ENCODE measurements at regions not wholly inside any gene's neighbourhood (a gene's known extent, or its start where the extent isn't known, plus 50 kb on each side); places are given as distances from the start of the nearest gene placed in this dataset.

DNA sequence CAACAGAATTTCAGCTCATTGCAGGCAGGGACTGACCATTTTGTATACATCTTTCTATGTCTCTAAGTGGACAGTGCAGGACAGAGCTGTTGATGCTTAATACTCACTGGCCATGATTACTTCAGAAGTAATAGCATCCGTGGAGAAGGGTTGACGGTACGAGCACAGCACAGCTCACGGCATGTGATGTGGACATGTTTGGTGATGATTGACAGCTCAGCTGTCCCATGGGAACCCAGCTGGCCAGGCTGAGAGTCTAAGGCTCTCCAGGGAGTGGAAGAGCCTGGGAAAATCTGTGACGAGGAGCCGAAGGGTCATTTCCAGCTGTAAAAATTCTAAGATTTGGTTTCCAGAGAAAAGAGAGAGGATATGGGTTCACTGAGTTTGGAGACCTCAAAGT lies 198.2 kb downstream of the SNX19 start:
- H3K4me1 Mint-ChIP-seq = no peaks in the 10 kb centered on the region
- H3K27ac Mint-ChIP-seq = no peak overlapping the region
- no peaks in the 10 kb centered on the region for H3K9me3 ChIP-seq (ENCODE audit: control insufficient read depth, low read length, poor library complexity, severe bottlenecking)
- ATAC-seq (no peak), DNase-seq (no peak)
- H3K4me3 Mint-ChIP-seq = no peak overlapping the region
- H3K36me3 Mint-ChIP-seq (ENCODE audit: low read depth) = no peaks in the 10 kb centered on the region
- peaks cover 36% of the 10 kb centered on the region for H3K27me3 Mint-ChIP-seq

DNA sequence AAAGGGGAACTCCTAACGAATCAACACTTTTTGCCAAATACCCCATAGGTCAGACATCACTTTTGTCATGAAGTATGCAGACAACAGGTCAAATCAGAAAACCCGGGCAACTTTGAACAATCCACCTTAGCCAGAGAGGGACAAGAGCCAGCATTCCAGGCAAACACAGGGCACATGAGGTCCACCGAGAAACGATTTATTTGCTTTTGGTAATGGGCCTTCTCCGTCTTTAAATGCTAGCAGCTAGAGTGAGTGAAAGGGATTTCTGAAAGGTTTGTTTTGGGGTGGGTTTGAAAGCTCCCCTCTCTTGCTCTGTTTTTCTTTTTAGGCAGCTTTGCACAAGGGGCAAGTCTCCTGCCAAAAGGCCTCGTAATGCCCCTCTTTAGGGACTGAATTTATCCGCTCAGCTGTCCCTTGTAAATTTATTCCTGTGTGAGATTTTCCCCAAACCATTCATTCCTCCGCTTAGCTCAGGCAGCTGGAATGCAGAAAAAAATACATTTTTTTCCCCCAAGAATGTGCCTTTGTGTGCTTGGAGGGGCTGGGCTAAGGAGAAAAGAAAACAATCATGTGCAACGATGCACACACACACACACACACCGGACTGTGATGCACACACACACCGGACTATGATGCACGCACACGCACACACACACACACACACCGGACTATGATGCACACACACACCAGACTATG lies 196.9 kb downstream of the SNX19 start:
- no peak overlapping the region for H3K4me3 Mint-ChIP-seq
- H3K27ac Mint-ChIP-seq = no peak overlapping the region
- no peak for DNase-seq
- H3K4me1 Mint-ChIP-seq = no peaks in the 10 kb centered on the region
- ATAC-seq = no peak
- no peaks in the 10 kb centered on the region for H3K9me3 ChIP-seq (ENCODE audit: control insufficient read depth, low read length, poor library complexity, severe bottlenecking)
- peaks cover 42% of the 10 kb centered on the region for H3K27me3 Mint-ChIP-seq
- no peaks in the 10 kb centered on the region for H3K36me3 Mint-ChIP-seq (ENCODE audit: low read depth)

DNA sequence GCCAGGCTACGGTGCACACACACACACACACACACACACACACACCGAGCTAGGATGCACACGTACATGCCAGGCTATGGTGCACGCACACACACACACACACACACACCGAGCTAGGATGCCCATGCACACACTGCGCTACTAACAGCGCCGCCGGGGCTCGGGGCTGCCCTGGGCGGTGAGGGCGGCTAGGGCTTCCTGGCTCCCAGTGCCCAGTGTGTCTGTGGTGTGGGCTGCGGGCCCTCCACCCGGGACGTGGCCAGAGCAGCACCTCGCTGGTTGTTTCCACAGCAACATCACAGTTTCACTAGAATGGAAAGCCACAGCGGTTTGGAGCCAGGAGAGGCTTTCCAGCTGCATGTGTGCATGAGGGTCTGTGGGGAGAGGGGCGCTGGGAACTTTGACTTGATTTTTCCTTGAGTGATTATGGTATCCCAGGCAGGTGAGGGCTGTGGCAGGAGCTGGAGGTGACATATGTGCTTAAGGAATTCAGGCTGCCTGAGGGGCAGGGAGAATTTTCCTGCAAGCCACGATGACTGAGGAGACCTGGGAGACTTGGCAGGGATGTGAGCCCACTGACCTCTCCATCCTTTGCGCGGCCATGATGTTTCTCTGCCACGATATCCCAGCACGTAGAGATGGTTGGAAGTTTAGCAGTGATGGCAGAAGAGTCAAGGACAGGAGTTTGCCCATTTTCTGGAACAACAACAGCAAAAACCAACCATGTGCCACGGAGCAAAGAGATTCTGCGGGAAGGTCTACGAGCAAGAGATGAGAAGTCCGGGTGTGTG lies 195.9 kb downstream of the SNX19 start:
- H3K36me3 Mint-ChIP-seq (ENCODE audit: low read depth) = no peaks in the 10 kb centered on the region
- DNase-seq (no peak), ATAC-seq (no peak)
- H3K4me3 Mint-ChIP-seq = no peak overlapping the region
- H3K9me3 ChIP-seq (ENCODE audit: control insufficient read depth, low read length, poor library complexity, severe bottlenecking) = no peaks in the 10 kb centered on the region
- no peak overlapping the region for H3K27ac Mint-ChIP-seq
- peaks cover 34% of the 10 kb centered on the region for H3K27me3 Mint-ChIP-seq
- no peaks in the 10 kb centered on the region for H3K4me1 Mint-ChIP-seq

DNA sequence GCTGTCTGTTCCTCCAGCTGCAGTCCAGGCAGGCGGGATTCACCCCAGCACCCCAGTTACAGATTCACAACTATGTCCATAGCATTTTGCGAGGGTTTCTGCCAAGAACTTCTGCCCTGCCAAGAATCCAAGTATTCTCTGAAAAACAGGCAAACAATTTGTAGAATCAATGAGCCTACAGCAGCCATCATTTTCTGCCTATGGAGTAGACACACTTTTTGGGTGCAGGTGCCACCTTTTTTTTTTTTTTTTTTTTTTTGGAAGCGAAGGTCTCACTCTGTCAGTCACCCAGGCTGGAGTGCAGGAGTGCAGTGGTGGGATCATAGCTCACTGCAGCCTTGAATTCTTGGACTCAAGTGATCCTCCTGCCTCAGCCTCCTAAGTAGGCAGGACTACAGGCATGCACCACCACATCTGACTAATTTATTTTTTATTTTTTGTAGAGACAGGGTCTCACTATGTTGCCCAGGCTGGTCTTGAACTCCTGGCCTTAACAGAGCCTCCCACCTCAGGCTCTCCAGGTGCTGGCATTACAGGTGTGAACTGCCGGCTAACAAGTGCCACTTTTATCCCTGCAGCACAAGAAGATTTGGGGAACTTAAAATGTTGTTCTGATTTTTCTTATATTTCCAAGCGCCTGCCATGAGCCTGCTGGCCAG lies 195.1 kb downstream of the SNX19 start:
- DNase-seq = no peak
- Mint-ChIP-seq H3K4me1 (no peaks in the 10 kb centered on the region), H3K4me3 (no peak overlapping the region), H3K36me3 (ENCODE audit: low read depth) (no peaks in the 10 kb centered on the region), H3K27ac (no peak overlapping the region), H3K27me3 (peaks cover 36% of the 10 kb centered on the region)
- H3K9me3 ChIP-seq (ENCODE audit: control insufficient read depth, low read length, poor library complexity, severe bottlenecking) = no peaks in the 10 kb centered on the region
- ATAC-seq = no peak

DNA sequence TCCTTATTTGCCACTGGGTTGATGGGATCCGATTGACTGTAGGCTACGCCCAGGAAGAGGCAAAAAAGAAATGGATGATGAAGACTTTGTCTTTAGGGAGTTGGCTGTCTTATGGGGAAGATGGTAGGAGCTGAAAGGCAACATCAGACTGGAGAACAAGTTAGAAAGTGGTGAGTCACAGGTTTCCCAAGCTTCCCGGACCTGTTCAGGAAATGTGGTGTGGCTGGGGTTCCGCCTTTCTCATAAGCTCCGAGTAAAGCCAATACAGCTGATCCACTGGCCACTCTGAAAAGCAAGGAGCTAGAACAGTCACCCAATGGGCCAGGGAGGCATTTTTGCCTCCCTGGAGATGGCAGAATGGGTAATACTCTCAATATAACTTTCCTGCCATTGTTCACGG lies 194.5 kb downstream of the SNX19 start:
- Mint-ChIP-seq H3K27me3 (peaks cover 31% of the 10 kb centered on the region), H3K4me3 (no peak overlapping the region), H3K36me3 (ENCODE audit: low read depth) (no peaks in the 10 kb centered on the region), H3K27ac (no peak overlapping the region), H3K4me1 (no peaks in the 10 kb centered on the region)
- DNase-seq (no peak), ATAC-seq (no peak)
- no peaks in the 10 kb centered on the region for H3K9me3 ChIP-seq (ENCODE audit: control insufficient read depth, low read length, poor library complexity, severe bottlenecking)

GRCh38 chr11:130722401-130722800 lies 193.9 kb downstream of the SNX19 start:
- DNase-seq (no peak), ATAC-seq (no peak)
- Mint-ChIP-seq H3K27ac (no peak overlapping the region), H3K4me1 (no peaks in the 10 kb centered on the region), H3K27me3 (peaks cover 33% of the 10 kb centered on the region), H3K4me3 (no peak overlapping the region), H3K36me3 (ENCODE audit: low read depth) (no peaks in the 10 kb centered on the region)
- no peaks in the 10 kb centered on the region for H3K9me3 ChIP-seq (ENCODE audit: control insufficient read depth, low read length, poor library complexity, severe bottlenecking)

GRCh38 chr11:130725421-130726233 lies 190.7 kb downstream of the SNX19 start:
- DNase-seq (no peak), ATAC-seq (no peak)
- H3K9me3 ChIP-seq (ENCODE audit: control insufficient read depth, low read length, poor library complexity, severe bottlenecking) = no peaks in the 10 kb centered on the region
- Mint-ChIP-seq H3K36me3 (ENCODE audit: low read depth) (no peaks in the 10 kb centered on the region), H3K4me3 (no peak overlapping the region), H3K27me3 (peaks cover 28% of the 10 kb centered on the region), H3K4me1 (no peaks in the 10 kb centered on the region), H3K27ac (no peak overlapping the region)

- H3K36me3 Mint-ChIP-seq (ENCODE audit: low read depth) = no peaks in the 10 kb centered on the region
- no peaks in the 10 kb centered on the region for H3K9me3 ChIP-seq (ENCODE audit: control insufficient read depth, low read length, poor library complexity, severe bottlenecking)
- ATAC-seq = no peak
These were observed 189.8 kb downstream of the SNX19 start for GRCh38 chr11:130726234-130727037.

GRCh38 chr11:130727157-130728119 lies 188.8 kb downstream of the SNX19 start:
- Mint-ChIP-seq H3K4me1 (no peaks in the 10 kb centered on the region), H3K27ac (no peak overlapping the region), H3K36me3 (ENCODE audit: low read depth) (no peaks in the 10 kb centered on the region), H3K4me3 (no peak overlapping the region), H3K27me3 (peaks cover 28% of the 10 kb centered on the region)
- DNase-seq (no peak), ATAC-seq (no peak)
- no peaks in the 10 kb centered on the region for H3K9me3 ChIP-seq (ENCODE audit: control insufficient read depth, low read length, poor library complexity, severe bottlenecking)

More at GRCh38 chr11:130726234-130727037, 189.8 kb downstream of the SNX19 start:
- Mint-ChIP-seq H3K27me3 (peaks cover 28% of the 10 kb centered on the region), H3K27ac (no peak overlapping the region), H3K4me1 (no peaks in the 10 kb centered on the region), H3K4me3 (no peak overlapping the region)
- no peak for DNase-seq

GRCh38 chr11:130728185-130729180 lies 187.8 kb downstream of the SNX19 start:
- ATAC-seq (no peak), DNase-seq (no peak)
- Mint-ChIP-seq H3K27me3 (peaks cover 18% of the 10 kb centered on the region), H3K4me3 (no peak overlapping the region), H3K36me3 (ENCODE audit: low read depth) (no peaks in the 10 kb centered on the region), H3K27ac (no peak overlapping the region), H3K4me1 (no peaks in the 10 kb centered on the region)
- no peaks in the 10 kb centered on the region for H3K9me3 ChIP-seq (ENCODE audit: control insufficient read depth, low read length, poor library complexity, severe bottlenecking)

DNA sequence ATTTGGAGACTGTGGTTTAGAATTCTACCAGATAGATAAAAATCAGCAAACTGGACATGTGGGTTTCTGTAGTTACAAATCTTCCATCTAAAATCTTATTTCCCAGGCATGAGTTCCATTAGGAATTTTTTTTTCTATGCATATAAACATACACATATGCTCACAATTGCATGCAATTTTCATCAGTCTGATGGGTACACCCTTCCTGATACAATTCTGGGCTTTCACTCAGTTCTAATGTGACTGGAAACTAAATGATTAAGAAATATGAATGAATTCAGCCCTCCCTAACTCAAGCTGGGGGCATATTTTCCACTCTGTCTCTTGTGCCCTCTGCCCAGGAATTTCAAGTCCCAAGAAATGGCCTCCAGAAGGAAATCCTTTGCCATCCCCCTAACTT lies 187.1 kb downstream of the SNX19 start:
- H3K27me3 Mint-ChIP-seq = peaks cover 13% of the 10 kb centered on the region
- no peak overlapping the region for H3K4me3 Mint-ChIP-seq
- no peaks in the 10 kb centered on the region for H3K4me1 Mint-ChIP-seq
- no peak overlapping the region for H3K27ac Mint-ChIP-seq
- no peaks in the 10 kb centered on the region for H3K36me3 Mint-ChIP-seq (ENCODE audit: low read depth)
- no peak for ATAC-seq
- H3K9me3 ChIP-seq (ENCODE audit: control insufficient read depth, low read length, poor library complexity, severe bottlenecking) = no peaks in the 10 kb centered on the region
- no peak for DNase-seq

Measured in T-helper 17 cell (primary cell).